GM21619 (cell line): ENCODE measurements at regions not wholly inside any gene's neighbourhood (a gene's known extent, or its start where the extent isn't known, plus 50 kb on each side); places are given as distances from the start of the nearest gene placed in this dataset.

Experiments
- ATAC-seq: cut with Tn5 transposase; IDR thresholded peaks from one replicate; pipeline ENCODE4 v1.9.1; 2021; ENCODE audit not compliant: unreplicated experiment

GRCh38 chr1:208413006-208413405 is 168.8 kb upstream of the PLXNA2 start:
- ATAC-seq: no peak

- no peak for ATAC-seq
Observed at GRCh38 chr1:208418667-208419066, 174.5 kb upstream of the PLXNA2 start.

GRCh38 chr1:208419746-208420420 is 175.7 kb upstream of the PLXNA2 start:
- ATAC-seq: no peak

- no peak for ATAC-seq
Observed at GRCh38 chr1:208420696-208421095, 176.5 kb upstream of the PLXNA2 start.

GRCh38 chr1:208421486-208421885 is 177.3 kb upstream of the PLXNA2 start:
- no peak for ATAC-seq

- no peak for ATAC-seq
Observed at GRCh38 chr1:208423526-208423925, 179.3 kb upstream of the PLXNA2 start.

- no peak for ATAC-seq
Observed at GRCh38 chr1:208425096-208425495, 180.9 kb upstream of the PLXNA2 start.

- no peak for ATAC-seq
Observed at GRCh38 chr1:208430220-208430619, 186.0 kb upstream of the PLXNA2 start.

GRCh38 chr1:208431721-208432120 is 187.5 kb upstream of the PLXNA2 start:
- ATAC-seq: no peak

- ATAC-seq: no peak
Observed at GRCh38 chr1:208432346-208432745, 188.2 kb upstream of the PLXNA2 start.

- no peak for ATAC-seq
Observed at GRCh38 chr1:208433086-208433485, 188.9 kb upstream of the PLXNA2 start.

GRCh38 chr1:208433971-208434370 is 189.8 kb upstream of the PLXNA2 start:
- no peak for ATAC-seq

- ATAC-seq: no peak
Observed at GRCh38 chr1:208437401-208437800, 193.2 kb upstream of the PLXNA2 start.

GRCh38 chr1:208438112-208438699 is 194.0 kb upstream of the PLXNA2 start:
- no peak for ATAC-seq

GRCh38 chr1:208445758-208446203 is 201.6 kb upstream of the PLXNA2 start:
- no peak for ATAC-seq

GRCh38 chr1:208446271-208446691 is 202.1 kb upstream of the PLXNA2 start:
- no peak for ATAC-seq

- ATAC-seq: no peak
Observed at GRCh38 chr1:208448425-208448824, 204.2 kb upstream of the PLXNA2 start.

GRCh38 chr1:208449951-208450350 is 205.8 kb upstream of the PLXNA2 start:
- no peak for ATAC-seq

- no peak for ATAC-seq
Observed at GRCh38 chr1:208450958-208451357, 206.8 kb upstream of the PLXNA2 start.

- ATAC-seq: no peak
Observed at GRCh38 chr1:208455821-208456220, 211.6 kb upstream of the PLXNA2 start.

GRCh38 chr1:208456487-208456886 is 212.3 kb upstream of the PLXNA2 start:
- ATAC-seq: no peak

- ATAC-seq: no peak
Observed at GRCh38 chr1:208460823-208461222, 216.6 kb upstream of the PLXNA2 start.

GRCh38 chr1:208461680-208462079 is 217.5 kb upstream of the PLXNA2 start:
- ATAC-seq: no peak
